CMK (cell line): ENCODE measurements at regions not wholly inside any gene's neighbourhood (a gene's known extent, or its start where the extent isn't known, plus 50 kb on each side); places are given as distances from the start of the nearest gene placed in this dataset.
"Not testable (repeated sequence)": the region's sequence is repeated elsewhere in the genome, so short reads cannot be mapped to it uniquely, and the experiment has no call there.

ENCODE experiments used
- DNase-seq: peaks from one replicate; pipeline ENCODE4 v3.0.0-alpha.2; 2010; ENCODE audit warnings: low read depth

- DNase-seq: no peak
These were observed 88.3 kb upstream of the MSX2 start for GRCh38 chr5:174636094-174636493.

GRCh38 chr5:174642816-174643405 lies 81.5 kb upstream of the MSX2 start:
- no peak for DNase-seq

- no peak for DNase-seq
These were observed 79.9 kb upstream of the MSX2 start for GRCh38 chr5:174644436-174644835.

GRCh38 chr5:174644923-174645322 lies 79.5 kb upstream of the MSX2 start:
- no peak for DNase-seq

- DNase-seq: no peak
These were observed 78.7 kb upstream of the MSX2 start for GRCh38 chr5:174645677-174646076.

GRCh38 chr5:174648618-174649017 lies 75.8 kb upstream of the MSX2 start:
- not testable (repeated sequence) for DNase-seq

- no peak for DNase-seq
These were observed 75.0 kb upstream of the MSX2 start for GRCh38 chr5:174649391-174649790.

GRCh38 chr5:174654442-174654841 lies 69.9 kb upstream of the MSX2 start:
- no peak for DNase-seq

GRCh38 chr5:174655351-174655750 lies 69.0 kb upstream of the MSX2 start:
- no peak for DNase-seq

- DNase-seq: no peak
These were observed 60.1 kb upstream of the MSX2 start for GRCh38 chr5:174664180-174664850.

GRCh38 chr5:174665347-174665746 lies 59.0 kb upstream of the MSX2 start:
- no peak for DNase-seq

- no peak for DNase-seq
These were observed 56.9 kb upstream of the MSX2 start for GRCh38 chr5:174667526-174667925.

GRCh38 chr5:174668349-174668748 lies 56.0 kb upstream of the MSX2 start:
- DNase-seq: no peak
